Suprapubic skin (tissue), 4 donors: ENCODE measurements at regions not wholly inside any gene's neighbourhood (a gene's known extent, or its start where the extent isn't known, plus 50 kb on each side); places are given as distances from the start of the nearest gene placed in this dataset.

Experiments used
- DNase-seq, 2 donors: peaks; one replicate each; pipeline ENCODE4 v3.0.0-alpha.2; 2019; ENCODE audit warnings: low spot score in 2 of 2
- H3K27ac ChIP-seq: fragments of 200-600 bp; sonication (generic); one replicate; pipeline ENCODE4 v1.5.1; 2019
- H3K27me3 ChIP-seq: fragments of 200-600 bp; sonication (generic); one replicate; pipeline ENCODE4 v1.5.1; 2019
- H3K36me3 ChIP-seq: fragments of 200-600 bp; sonication (generic); one replicate; pipeline ENCODE4 v1.5.1; 2019
- H3K4me1 ChIP-seq: fragments of 200-600 bp; sonication (generic); one replicate; pipeline ENCODE4 v1.5.1; 2019
- H3K4me3 ChIP-seq: fragments of 200-600 bp; sonication (generic); one replicate; pipeline ENCODE4 v1.5.1; 2019; ENCODE audit warnings: mild to moderate bottlenecking
- H3K9me3 ChIP-seq: fragments of 200-600 bp; sonication (generic); one replicate; pipeline ENCODE4 v1.5.1; 2019
- EP300 ChIP-seq: sonication (generic); formaldehyde crosslinking; IDR thresholded peaks from one replicate; pipeline ENCODE4 v1.6.1; 2017; ENCODE audit warnings: antibody characterized with exemption
- POLR2A ChIP-seq, 2 donors: fragments of 450-650 bp; IDR thresholded peaks; one replicate each; pipeline ENCODE4 v1.6.1; 2017; ENCODE audit warnings: antibody characterized with exemption in 2 of 2, mild to moderate bottlenecking in 2 of 2, moderate library complexity in 2 of 2
- POLR2AphosphoS5 ChIP-seq, 3 donors: sonication (generic); formaldehyde crosslinking; IDR thresholded peaks; one replicate each; pipeline ENCODE4 v1.6.1; 2017; ENCODE audit warnings: antibody characterized with exemption in 3 of 3
- WGBS: methylation state at CpG from one replicate; pipeline ENCODE4 v1.1.5; 2018; 5-methylcytosine and 5-hydroxymethylcytosine counted together
- TF ChIP-seq, protein P1 (sequence below), 2 donors: fragments of 200-600 bp in 1 of 2; fragments of 450-650 bp in 1 of 2; sonication (generic) in 1 of 2; IDR thresholded peaks; one replicate each; pipeline ENCODE4 v1.5.1; 2016 to 2019; ENCODE audit warnings: antibody characterized with exemption in 2 of 2, mild to moderate bottlenecking in 1 of 2, moderate library complexity in 1 of 2

DNA sequence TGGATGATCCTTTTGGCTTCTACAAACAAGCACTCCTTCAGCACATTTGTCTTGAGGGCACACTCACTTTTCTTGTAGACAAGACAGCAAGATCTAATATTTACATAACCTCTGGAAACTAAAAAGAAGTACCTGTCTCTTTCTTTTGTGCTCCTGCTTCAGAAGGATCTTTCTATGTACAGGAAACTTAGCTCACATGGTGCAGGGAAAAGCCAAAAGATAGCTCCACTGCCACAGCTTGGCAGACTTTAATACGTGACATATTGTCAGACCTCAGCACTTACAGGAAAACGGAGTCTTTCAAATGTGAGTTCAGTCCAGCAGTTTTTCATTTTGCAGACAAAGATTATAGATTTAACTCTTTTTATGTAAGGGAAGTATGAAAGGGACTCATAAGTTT lies 225.5 kb upstream of the SAMSN1 start:
- Histone ChIP-seq H3K36me3 (no peaks in the 10 kb centered on the region), H3K9me3 (no peaks in the 10 kb centered on the region), H3K4me3 (no peak overlapping the region), H3K27ac (no peak overlapping the region), H3K27me3 (no peaks in the 10 kb centered on the region), H3K4me1 (no peaks in the 10 kb centered on the region)
- 50% methylated on average over 2 of the region's 2 CpGs for WGBS
- TF ChIP-seq EP300 = no peak
- TF ChIP-seq POLR2A (IDR thresholded peaks at IDR 0.05) = no peak
- no peak for TF ChIP-seq POLR2AphosphoS5 (IDR thresholded peaks at IDR 0.05)
- TF ChIP-seq, protein P1, sequence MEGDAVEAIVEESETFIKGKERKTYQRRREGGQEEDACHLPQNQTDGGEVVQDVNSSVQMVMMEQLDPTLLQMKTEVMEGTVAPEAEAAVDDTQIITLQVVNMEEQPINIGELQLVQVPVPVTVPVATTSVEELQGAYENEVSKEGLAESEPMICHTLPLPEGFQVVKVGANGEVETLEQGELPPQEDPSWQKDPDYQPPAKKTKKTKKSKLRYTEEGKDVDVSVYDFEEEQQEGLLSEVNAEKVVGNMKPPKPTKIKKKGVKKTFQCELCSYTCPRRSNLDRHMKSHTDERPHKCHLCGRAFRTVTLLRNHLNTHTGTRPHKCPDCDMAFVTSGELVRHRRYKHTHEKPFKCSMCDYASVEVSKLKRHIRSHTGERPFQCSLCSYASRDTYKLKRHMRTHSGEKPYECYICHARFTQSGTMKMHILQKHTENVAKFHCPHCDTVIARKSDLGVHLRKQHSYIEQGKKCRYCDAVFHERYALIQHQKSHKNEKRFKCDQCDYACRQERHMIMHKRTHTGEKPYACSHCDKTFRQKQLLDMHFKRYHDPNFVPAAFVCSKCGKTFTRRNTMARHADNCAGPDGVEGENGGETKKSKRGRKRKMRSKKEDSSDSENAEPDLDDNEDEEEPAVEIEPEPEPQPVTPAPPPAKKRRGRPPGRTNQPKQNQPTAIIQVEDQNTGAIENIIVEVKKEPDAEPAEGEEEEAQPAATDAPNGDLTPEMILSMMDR (IDR thresholded peaks at IDR 0.05) = no peak
- no peak for DNase-seq

DNA sequence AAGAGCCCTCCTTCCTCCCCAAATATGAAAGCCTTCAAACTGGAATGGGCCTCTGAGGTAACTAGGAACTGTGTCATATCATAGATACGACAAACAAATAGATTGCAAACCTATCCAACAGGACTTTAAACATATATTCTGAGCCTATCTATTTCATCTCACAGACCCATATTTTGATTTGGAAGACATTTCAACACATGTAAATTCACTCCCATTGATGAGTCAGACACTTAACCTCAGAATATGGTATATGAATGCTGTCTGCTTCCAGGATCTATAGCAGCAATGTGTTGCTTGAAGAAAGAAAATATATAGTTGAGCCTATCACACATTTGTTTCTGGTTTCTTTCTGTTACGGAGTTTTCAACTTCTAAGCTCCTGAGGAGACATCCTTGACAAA lies 221.9 kb upstream of the SAMSN1 start:
- Histone ChIP-seq H3K4me1 (no peaks in the 10 kb centered on the region), H3K9me3 (no peaks in the 10 kb centered on the region)
- 65% methylated on average over 2 of the region's 2 CpGs for WGBS

DNA sequence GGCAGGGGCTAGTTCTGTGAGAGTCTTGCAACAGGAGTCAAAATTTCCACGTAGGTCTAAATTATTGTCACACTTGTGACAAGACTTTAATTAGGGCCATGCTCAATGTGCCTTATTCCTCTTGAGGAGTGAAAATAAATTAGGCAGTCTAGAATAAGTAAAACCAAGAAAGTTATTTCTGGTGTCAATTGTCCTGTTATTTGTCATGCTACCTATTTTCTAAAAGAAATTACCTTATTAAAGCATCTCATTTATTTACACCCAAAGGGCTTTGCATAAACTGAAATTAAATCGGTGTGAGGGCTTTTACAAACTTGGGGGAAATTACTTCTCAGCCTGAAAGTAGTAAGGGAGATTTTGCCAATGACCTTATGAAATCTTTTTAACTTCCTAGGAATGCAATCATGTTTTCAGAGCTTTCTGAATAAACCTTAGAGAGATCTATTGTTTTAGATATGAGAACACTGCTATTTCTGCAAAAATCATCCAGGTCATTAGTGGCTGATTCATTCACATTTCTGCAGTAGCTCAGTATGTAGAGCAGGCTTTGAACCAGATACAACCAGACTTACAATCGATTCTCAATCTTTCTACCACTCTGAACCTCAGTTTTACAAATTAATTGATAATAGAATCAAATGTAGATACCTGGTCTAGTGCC lies 221.2 kb upstream of the SAMSN1 start:
- no peaks in the 10 kb centered on the region for H3K9me3 ChIP-seq
- no peak for DNase-seq
- no peaks in the 10 kb centered on the region for H3K4me1 ChIP-seq
- H3K4me3 ChIP-seq = no peak overlapping the region
- 86% methylated on average over 3 of the region's 3 CpGs for WGBS
- H3K27me3 ChIP-seq = no peaks in the 10 kb centered on the region
- no peak overlapping the region for H3K27ac ChIP-seq
- H3K36me3 ChIP-seq = no peaks in the 10 kb centered on the region
- TF ChIP-seq, protein P1 (IDR thresholded peaks at IDR 0.05) = no peak
- no peak for TF ChIP-seq POLR2A (IDR thresholded peaks at IDR 0.05)
- TF ChIP-seq EP300 = no peak
- no peak for TF ChIP-seq POLR2AphosphoS5 (IDR thresholded peaks at IDR 0.05)

More for the DNA sequence above, 221.9 kb upstream of the SAMSN1 start:
- no peak overlapping the region for H3K27ac ChIP-seq
- H3K36me3 ChIP-seq = no peaks in the 10 kb centered on the region
- H3K4me3 ChIP-seq = no peak overlapping the region
- no peak for TF ChIP-seq POLR2AphosphoS5 (IDR thresholded peaks at IDR 0.05)
- TF ChIP-seq POLR2A (IDR thresholded peaks at IDR 0.05) = no peak
- TF ChIP-seq, protein P1 (IDR thresholded peaks at IDR 0.05) = no peak
- no peaks in the 10 kb centered on the region for H3K27me3 ChIP-seq
- no peak for DNase-seq

DNA sequence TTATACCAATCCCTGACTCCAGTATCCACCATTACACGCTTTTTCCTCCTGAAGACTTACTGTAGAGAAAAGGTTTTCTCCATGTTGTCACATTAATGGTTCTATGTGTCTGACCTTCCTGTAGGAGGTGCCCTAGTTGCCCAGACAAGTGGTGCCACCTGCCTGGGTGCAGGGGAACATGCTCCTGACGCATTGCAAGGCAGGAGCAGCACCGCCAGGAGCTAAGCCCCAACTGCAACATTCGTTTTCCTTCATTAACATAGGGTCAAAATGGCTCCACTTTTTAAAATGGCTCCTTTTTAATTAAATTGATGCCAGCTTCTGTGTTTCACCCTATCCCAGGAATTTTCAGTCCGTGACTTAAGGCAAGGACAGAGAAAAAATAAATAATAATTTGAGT lies 220.1 kb upstream of the SAMSN1 start:
- Histone ChIP-seq H3K36me3 (no peaks in the 10 kb centered on the region), H3K9me3 (no peaks in the 10 kb centered on the region), H3K27me3 (no peaks in the 10 kb centered on the region), H3K4me1 (no peaks in the 10 kb centered on the region), H3K27ac (no peak overlapping the region), H3K4me3 (no peak overlapping the region)
- TF ChIP-seq POLR2AphosphoS5 (IDR thresholded peaks at IDR 0.05) (no peak), POLR2A (IDR thresholded peaks at IDR 0.05) (no peak), EP300 (no peak)
- TF ChIP-seq, protein P1 (IDR thresholded peaks at IDR 0.05) = no peak
- DNase-seq = no peak
- WGBS = 93% methylated on average over 5 of the region's 5 CpGs

DNA sequence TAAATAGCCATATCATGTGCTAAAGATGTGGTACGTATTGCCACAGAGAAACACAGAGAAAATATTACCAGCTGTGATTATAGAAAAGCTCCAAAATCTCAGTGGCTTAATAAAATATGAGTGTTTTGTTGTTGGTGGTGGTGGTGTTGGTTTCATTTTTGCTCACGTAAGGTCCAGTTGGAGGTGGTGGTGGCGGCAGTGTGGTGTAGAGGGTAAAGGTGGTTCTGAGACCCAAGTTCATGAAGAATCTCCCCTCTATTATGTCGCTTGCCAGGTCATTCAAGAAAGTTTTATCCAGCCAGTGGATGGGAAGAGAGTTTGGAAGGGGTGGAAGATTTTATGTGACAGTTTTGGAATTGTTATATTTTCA lies 217.6 kb upstream of the SAMSN1 start:
- no peak for DNase-seq
- no peaks in the 10 kb centered on the region for H3K9me3 ChIP-seq
- no peak overlapping the region for H3K4me3 ChIP-seq
- H3K36me3 ChIP-seq = no peaks in the 10 kb centered on the region
- H3K27me3 ChIP-seq = no peaks in the 10 kb centered on the region
- H3K4me1 ChIP-seq = no peaks in the 10 kb centered on the region
- TF ChIP-seq POLR2A (IDR thresholded peaks at IDR 0.05) (no peak), EP300 (no peak), POLR2AphosphoS5 (IDR thresholded peaks at IDR 0.05) (no peak)
- TF ChIP-seq, protein P1 (IDR thresholded peaks at IDR 0.05) = no peak
- no peak overlapping the region for H3K27ac ChIP-seq
- 65% methylated on average over 4 of the region's 4 CpGs for WGBS
